GM06990 (cell line): ENCODE measurements at regions not wholly inside any gene's neighbourhood (a gene's known extent, or its start where the extent isn't known, plus 50 kb on each side); places are given as distances from the start of the nearest gene placed in this dataset.

Source experiments
- DNase-seq: peaks from one replicate; pipeline ENCODE4 v3.0.0-alpha.2; 2011; ENCODE audit not compliant: insufficient read length; ENCODE audit errors: extremely low read depth
- H3K27me3 ChIP-seq: replicated peaks from 2 replicates; pipeline ENCODE4 v1.6.0; 2011; ENCODE audit warnings: low read length; ENCODE audit not compliant: control insufficient read depth, insufficient read depth
- H3K36me3 ChIP-seq: 2 replicates; pipeline ENCODE4 v1.5.1; 2011; ENCODE audit warnings: low read length; ENCODE audit not compliant: control insufficient read depth, insufficient read depth
- H3K4me3 ChIP-seq: replicated peaks from 2 replicates; pipeline ENCODE4 v1.5.1; 2011; ENCODE audit warnings: low read depth, mild to moderate bottlenecking, control low read depth, low read length
- CTCF ChIP-seq: IDR thresholded peaks from 2 replicates; pipeline ENCODE4 v1.5.1; 2011; ENCODE audit warnings: low read length, control low read depth, mild to moderate bottlenecking, inconsistent platforms; ENCODE audit not compliant: insufficient read depth, poor library complexity, severe bottlenecking

GRCh38 chr10:44662051-44662450 is 249.1 kb upstream of the TMEM72 start:
- no peak for DNase-seq
- no peak for TF ChIP-seq CTCF
- H3K27me3 ChIP-seq: no peaks in the 10 kb centered on the region
- H3K36me3 ChIP-seq: no peaks in the 10 kb centered on the region
- H3K4me3 ChIP-seq: no peak overlapping the region

- Histone ChIP-seq H3K36me3 (no peaks in the 10 kb centered on the region), H3K27me3 (no peaks in the 10 kb centered on the region), H3K4me3 (no peak overlapping the region)
- TF ChIP-seq CTCF: no peak
- DNase-seq: no peak
Measured at GRCh38 chr10:44668336-44668735, 242.8 kb upstream of the TMEM72 start.

GRCh38 chr10:44671319-44671718 is 239.8 kb upstream of the TMEM72 start:
- Histone ChIP-seq H3K4me3 (no peak overlapping the region), H3K36me3 (no peaks in the 10 kb centered on the region), H3K27me3 (no peaks in the 10 kb centered on the region)
- TF ChIP-seq CTCF: no peak
- DNase-seq: no peak

- H3K4me3 ChIP-seq: no peak overlapping the region
- no peak for DNase-seq
- no peaks in the 10 kb centered on the region for H3K27me3 ChIP-seq
- no peaks in the 10 kb centered on the region for H3K36me3 ChIP-seq
- no peak for TF ChIP-seq CTCF
Measured at GRCh38 chr10:44673245-44673983, 237.7 kb upstream of the TMEM72 start.

GRCh38 chr10:44674536-44675386 is 236.4 kb upstream of the TMEM72 start:
- TF ChIP-seq CTCF: no peak
- DNase-seq: no peak
- Histone ChIP-seq H3K36me3 (no peaks in the 10 kb centered on the region), H3K4me3 (no peak overlapping the region), H3K27me3 (no peaks in the 10 kb centered on the region)
